ENCODE measurements at regions not wholly inside any gene's neighbourhood (a gene's known extent, or its start where the extent isn't known, plus 50 kb on each side); places are given as distances from the start of the nearest gene placed in this dataset.

GRCh38 chr12:115433014-115433634 is 749.1 kb upstream of the TBX3 start:
- DNase-seq (ENCODE audit: low spot score): no peak
- TF ChIP-seq, protein P1, sequence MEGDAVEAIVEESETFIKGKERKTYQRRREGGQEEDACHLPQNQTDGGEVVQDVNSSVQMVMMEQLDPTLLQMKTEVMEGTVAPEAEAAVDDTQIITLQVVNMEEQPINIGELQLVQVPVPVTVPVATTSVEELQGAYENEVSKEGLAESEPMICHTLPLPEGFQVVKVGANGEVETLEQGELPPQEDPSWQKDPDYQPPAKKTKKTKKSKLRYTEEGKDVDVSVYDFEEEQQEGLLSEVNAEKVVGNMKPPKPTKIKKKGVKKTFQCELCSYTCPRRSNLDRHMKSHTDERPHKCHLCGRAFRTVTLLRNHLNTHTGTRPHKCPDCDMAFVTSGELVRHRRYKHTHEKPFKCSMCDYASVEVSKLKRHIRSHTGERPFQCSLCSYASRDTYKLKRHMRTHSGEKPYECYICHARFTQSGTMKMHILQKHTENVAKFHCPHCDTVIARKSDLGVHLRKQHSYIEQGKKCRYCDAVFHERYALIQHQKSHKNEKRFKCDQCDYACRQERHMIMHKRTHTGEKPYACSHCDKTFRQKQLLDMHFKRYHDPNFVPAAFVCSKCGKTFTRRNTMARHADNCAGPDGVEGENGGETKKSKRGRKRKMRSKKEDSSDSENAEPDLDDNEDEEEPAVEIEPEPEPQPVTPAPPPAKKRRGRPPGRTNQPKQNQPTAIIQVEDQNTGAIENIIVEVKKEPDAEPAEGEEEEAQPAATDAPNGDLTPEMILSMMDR (IDR thresholded peaks at IDR 0.05): no peak
- ATAC-seq (ENCODE audit: low FRiP score): no peak

- no peak for ATAC-seq (ENCODE audit: low FRiP score)
- DNase-seq (ENCODE audit: low spot score): no peak
- TF ChIP-seq, protein P1 (IDR thresholded peaks at IDR 0.05): no peak
Observed at GRCh38 chr12:115430636-115431035, 746.7 kb upstream of the TBX3 start.

DNA sequence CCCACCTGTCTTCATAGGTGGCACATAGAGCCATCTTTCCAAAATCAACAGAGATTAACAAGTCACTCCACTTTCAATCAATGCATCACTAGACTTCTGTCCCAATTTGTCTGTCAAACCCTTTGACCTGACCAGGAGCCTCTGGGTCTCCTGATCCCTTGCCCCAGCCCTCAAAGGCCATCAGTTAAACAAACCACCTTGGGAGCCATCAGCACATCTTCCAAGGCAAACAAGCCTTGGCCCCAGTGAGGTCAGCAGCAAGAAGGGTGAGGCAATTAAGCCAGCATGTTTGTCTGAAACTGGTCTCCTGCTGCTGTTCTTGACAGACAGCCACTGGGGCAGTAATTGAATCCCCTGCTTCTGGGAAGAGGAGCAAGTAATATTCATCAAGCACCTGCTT is 742.8 kb upstream of the TBX3 start:
- DNase-seq (ENCODE audit: low spot score) (no peak), ATAC-seq (ENCODE audit: low FRiP score) (no peak)
- TF ChIP-seq, protein P1 (IDR thresholded peaks at IDR 0.05): no peak

- TF ChIP-seq, protein P1 (IDR thresholded peaks at IDR 0.05): no peak
- DNase-seq (ENCODE audit: low spot score) (no peak), ATAC-seq (ENCODE audit: low FRiP score) (no peak)
Observed at GRCh38 chr12:115424003-115424402, 740.0 kb upstream of the TBX3 start.

- TF ChIP-seq, protein P1 (IDR thresholded peaks at IDR 0.05): no peak
- no peak for ATAC-seq (ENCODE audit: low FRiP score)
- no peak for DNase-seq (ENCODE audit: low spot score)
Observed at GRCh38 chr12:115423546-115423987, 739.6 kb upstream of the TBX3 start.

- TF ChIP-seq, protein P1 (IDR thresholded peaks at IDR 0.05): no peak
- DNase-seq (ENCODE audit: low spot score) (no peak), ATAC-seq (ENCODE audit: low FRiP score) (no peak)
Observed at GRCh38 chr12:115422845-115423545, 739.0 kb upstream of the TBX3 start.

All from omental fat pad (tissue), 3 donors.